ENCODE measurements at regions not wholly inside any gene's neighbourhood (a gene's known extent, or its start where the extent isn't known, plus 50 kb on each side); places are given as distances from the start of the nearest gene placed in this dataset.

GRCh38 chr5:9799606-9800005, 169.5 kb upstream of the TAS2R1 start:
- TF ChIP-seq CTCF (IDR thresholded peaks at IDR 0.05; ENCODE audit: low read length) = no peak
- no peak for TF ChIP-seq EZH2 (IDR thresholded peaks at IDR 0.05; ENCODE audit: borderline replicate concordance, low read length)
